H1 (cell line): ENCODE measurements at regions not wholly inside any gene's neighbourhood (a gene's known extent, or its start where the extent isn't known, plus 50 kb on each side); places are given as distances from the start of the nearest gene placed in this dataset.

Source experiments
- CTCF ChIA-PET: fragments of 300-600 bp; sonication (Branson Sonifier 250); formaldehyde crosslinking; loops from one replicate; lab custom pipeline; 2021; ENCODE audit not compliant: partially characterized antibody; lab: Charles Lee
- POLR2A ChIA-PET: fragments of 300-600 bp; sonication (Branson Sonifier 250); formaldehyde crosslinking; loops from one replicate; lab custom pipeline; 2021; ENCODE audit warnings: inconsistent platforms; ENCODE audit not compliant: partially characterized antibody; lab: Charles Lee
- DNase-seq, 2 experiments: peaks; one replicate each; pipeline versions ENCODE4 v3.0.0 to v3.0.0-alpha.2; 2010 to 2022; ENCODE audit warnings: low spot score in 2 of 2, low read depth in 1 of 2, mixed read lengths in 1 of 2
- FAIRE-seq: peaks from 2 replicates; lab custom pipeline; 2011; peaks lifted over from hg19 to GRCh38; lab: Jason Lieb, UNC
- H2AFZ ChIP-seq: 2 replicates; pipeline ENCODE4 v1.8.1; 2012; ENCODE audit warnings: low read length, inconsistent platforms
- H2AK5ac ChIP-seq: 2 replicates; pipeline ENCODE4 v1.6.1; 2013; ENCODE audit warnings: low read depth, low read length
- H2BK120ac ChIP-seq: replicated peaks from 2 replicates; pipeline ENCODE3; 2013; ENCODE audit warnings: low read depth, low read length, inconsistent platforms
- H2BK12ac ChIP-seq: 2 replicates; pipeline ENCODE4 v1.6.1; 2013; ENCODE audit warnings: low read depth, low read length
- H2BK15ac ChIP-seq: 2 replicates; pipeline ENCODE4 v1.6.1; 2013; ENCODE audit warnings: low read length
- H2BK20ac ChIP-seq: 2 replicates; pipeline ENCODE4 v1.6.1; 2013; ENCODE audit warnings: low read length
- H2BK5ac ChIP-seq: 2 replicates; pipeline ENCODE4 v1.6.1; 2013; ENCODE audit warnings: low read depth, low read length
- H3K14ac ChIP-seq: 2 replicates; pipeline ENCODE4 v1.6.1; 2013; ENCODE audit warnings: inconsistent platforms; ENCODE audit not compliant: insufficient read length
- H3K18ac ChIP-seq: 2 replicates; pipeline ENCODE4 v1.6.1; 2013; ENCODE audit warnings: low read length; ENCODE audit errors: extremely low read depth
- H3K23ac ChIP-seq: 2 replicates; pipeline ENCODE4 v1.6.1; 2013; ENCODE audit warnings: inconsistent platforms; ENCODE audit not compliant: insufficient read length
- H3K23me2 ChIP-seq: 2 replicates; pipeline ENCODE4 v1.6.1; 2013; ENCODE audit warnings: low read depth, low read length
- H3K27ac ChIP-seq: 2 replicates; pipeline ENCODE4 v1.6.1; 2011; ENCODE audit warnings: low read depth, low read length, inconsistent platforms
- H3K27me3 ChIP-seq, 4 experiments: replicated peaks in 1 of 4; 1 replicate in 1 of 4; 2 replicates in 3 of 4; pipeline versions ENCODE4 v1.6.1 to v1.8.1; 2011 to 2013; ENCODE audit warnings: low read length in 3 of 4, mild to moderate bottlenecking in 3 of 4, inconsistent platforms in 2 of 4, mixed read lengths in 2 of 4, moderate library complexity in 1 of 4; ENCODE audit not compliant: control insufficient read depth in 3 of 4, insufficient read depth in 3 of 4; ENCODE audit errors: extremely low read depth in 1 of 4
- H3K36me3 ChIP-seq, 4 experiments: 2 replicates each; pipeline versions ENCODE4 v1.6.1 to v1.8.1; 2011 to 2013; ENCODE audit warnings: mild to moderate bottlenecking in 4 of 4, low read length in 3 of 4, moderate library complexity in 2 of 4, control low read depth in 1 of 4, inconsistent platforms in 1 of 4; ENCODE audit not compliant: insufficient read depth in 4 of 4, control insufficient read depth in 2 of 4
- H3K4ac ChIP-seq: replicated peaks from 2 replicates; pipeline ENCODE3; 2013; ENCODE audit warnings: low read length, low read depth, mixed read lengths, inconsistent platforms; ENCODE audit not compliant: insufficient read length
- H3K4me1 ChIP-seq, 4 experiments: replicated peaks in 1 of 4; 1 replicate in 1 of 4; 2 replicates in 3 of 4; pipeline versions ENCODE4 v1.6.1 to v1.8.1; 2011 to 2013; ENCODE audit warnings: low read length in 3 of 4, inconsistent platforms in 2 of 4, mixed read lengths in 1 of 4; ENCODE audit not compliant: insufficient read depth in 4 of 4, control insufficient read depth in 3 of 4
- H3K4me2 ChIP-seq, 2 experiments: 2 replicates each; pipeline versions ENCODE4 v1.6.1 to v1.8.1; 2011 to 2013; ENCODE audit warnings: low read depth in 2 of 2, low read length in 2 of 2, control low read depth in 1 of 2, inconsistent platforms in 1 of 2, mild to moderate bottlenecking in 1 of 2; ENCODE audit not compliant: insufficient read depth in 1 of 2
- H3K4me3 ChIP-seq, 4 experiments: fragments of 200-600, 300-600 bp in 1 of 4; sonication (generic), shearing (Covaris generic), sonication (Bioruptor Twin) in 1 of 4; 2 replicates each; pipeline versions ENCODE4 v1.5.1 to v1.8.1; 2011 to 2016; ENCODE audit warnings: low read length in 4 of 4, low read depth in 3 of 4, control low read depth in 2 of 4, inconsistent platforms in 2 of 4, mild to moderate bottlenecking in 2 of 4, mixed read lengths in 1 of 4, moderate library complexity in 1 of 4; ENCODE audit not compliant: insufficient read depth in 2 of 4; ENCODE audit errors: extremely low read depth in 1 of 4
- H3K56ac ChIP-seq: replicated peaks from 2 replicates; pipeline ENCODE3; 2013; ENCODE audit warnings: low read depth, mild to moderate bottlenecking, mixed read lengths, low read length, inconsistent platforms; ENCODE audit not compliant: insufficient read length
- H3K79me1 ChIP-seq: 2 replicates; pipeline ENCODE4 v1.6.1; 2013; ENCODE audit warnings: low read depth, low read length, control low read depth
- H3K79me2 ChIP-seq, 2 experiments: 2 replicates each; pipeline versions ENCODE4 v1.6.1 to v1.8.1; 2012 to 2013; ENCODE audit warnings: low read length in 2 of 2, mild to moderate bottlenecking in 2 of 2, inconsistent platforms in 1 of 2; ENCODE audit not compliant: insufficient read depth in 2 of 2, control insufficient read depth in 1 of 2
- H3K9ac ChIP-seq, 4 experiments: replicated peaks in 1 of 4; 1 replicate in 1 of 4; 2 replicates in 3 of 4; pipeline versions ENCODE4 v1.6.1 to v1.8.1; 2011 to 2013; ENCODE audit warnings: low read depth in 3 of 4, low read length in 3 of 4, control low read depth in 2 of 4, mild to moderate bottlenecking in 2 of 4, moderate library complexity in 2 of 4, inconsistent platforms in 1 of 4; ENCODE audit errors: extremely low read depth in 1 of 4
- H3K9me3 ChIP-seq, 2 experiments: 2 replicates each; pipeline versions ENCODE4 v1.6.1 to v1.8.1; 2012 to 2013; ENCODE audit warnings: mild to moderate bottlenecking in 2 of 2, moderate library complexity in 2 of 2, control low read depth in 1 of 2, inconsistent platforms in 1 of 2, low read depth in 1 of 2, low read length in 1 of 2, mixed read lengths in 1 of 2; ENCODE audit not compliant: insufficient read depth in 2 of 2
- H4K20me1 ChIP-seq, 2 experiments: replicated peaks in 1 of 2; 2 replicates each; pipeline versions ENCODE3 to v1.8.1; 2011 to 2013; ENCODE audit warnings: inconsistent platforms in 2 of 2, low read length in 2 of 2, mild to moderate bottlenecking in 1 of 2; ENCODE audit not compliant: insufficient read depth in 2 of 2, control insufficient read depth in 1 of 2
- H4K5ac ChIP-seq: 2 replicates; pipeline ENCODE4 v1.6.1; 2013; ENCODE audit warnings: low read length, low read depth, mixed read lengths, inconsistent platforms; ENCODE audit not compliant: insufficient read length
- H4K8ac ChIP-seq: 2 replicates; pipeline ENCODE4 v1.8.0; 2013; ENCODE audit warnings: mild to moderate bottlenecking, moderate library complexity, low read length, inconsistent platforms; ENCODE audit not compliant: insufficient read depth; ENCODE audit errors: extremely low read depth
- H4K91ac ChIP-seq: replicated peaks from 2 replicates; pipeline ENCODE3; 2013; ENCODE audit warnings: low read length, mixed read lengths, inconsistent platforms; ENCODE audit not compliant: insufficient read length
- HDAC2 ChIP-seq, 2 experiments: fragments of 300-600 bp in 1 of 2; sonication (generic) in 1 of 2; IDR thresholded peaks; 2 replicates each; pipeline ENCODE4 v1.6.1; 2011 to 2012; ENCODE audit warnings: low read depth in 2 of 2, low read length in 2 of 2, mild to moderate bottlenecking in 2 of 2, moderate library complexity in 2 of 2, borderline replicate concordance in 1 of 2, inconsistent platforms in 1 of 2
- WGBS, 2 experiments: shearing (Covaris generic) in 1 of 2; methylation state at CpG; one replicate each; pipeline versions ENCODE4 v1.1.6 to v1.1.7; 2013 to 2015; ENCODE audit warnings: low lambda C conversion rate in 2 of 2, mixed read lengths in 2 of 2, inconsistent platforms in 1 of 2, low coverage in 1 of 2, missing lambda C conversion rate in 1 of 2; ENCODE audit not compliant: insufficient replicate concordance in 2 of 2, insufficient coverage in 1 of 2, insufficient read length in 1 of 2; ENCODE audit errors: extremely low coverage in 1 of 2, missing lambda C conversion rate in 1 of 2; 5-methylcytosine and 5-hydroxymethylcytosine counted together

DNA sequence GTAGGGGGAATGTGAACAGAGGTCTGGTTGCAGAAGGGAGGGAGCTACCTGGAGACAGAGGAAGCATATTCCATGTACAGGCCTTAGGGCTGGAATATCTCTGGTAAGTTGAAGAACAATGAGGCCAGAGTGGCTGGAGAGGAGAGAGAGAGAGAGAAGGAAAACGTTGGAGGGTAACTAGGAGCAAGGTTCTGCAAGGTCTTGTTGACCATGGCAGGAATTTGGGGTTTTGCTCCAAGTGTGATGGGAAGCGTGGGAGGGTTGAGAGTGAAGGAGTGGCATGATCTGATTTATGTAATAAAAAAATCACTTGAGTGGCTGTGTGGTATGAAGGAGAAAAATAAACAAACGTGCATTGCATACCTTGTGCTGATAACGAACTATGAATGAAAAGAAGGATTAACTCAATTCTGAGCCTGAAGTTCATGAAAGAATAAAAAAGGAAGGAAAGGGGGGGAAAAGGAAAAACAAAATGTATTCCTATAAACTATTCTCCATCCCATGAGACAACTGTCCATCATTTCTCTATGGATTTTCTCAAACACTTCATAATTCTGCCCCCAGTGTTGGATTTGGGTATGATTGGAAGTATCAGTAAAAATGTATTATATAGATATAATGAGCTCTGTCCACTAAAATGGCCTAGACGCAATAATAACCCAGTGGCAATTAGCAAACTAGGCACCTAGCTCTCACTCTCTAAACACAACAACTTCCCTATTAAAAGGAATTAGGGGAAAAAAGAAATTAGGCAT lies 59.7 kb upstream of the PMAIP1 start:
- Histone ChIP-seq H3K4ac (no peak overlapping the region), H3K23me2 (0 out of 2 replicates have a peak, but pooled peaks cover 1% of the 10 kb centered on the region), H3K36me3 (no peaks in the 10 kb centered on the region), H4K91ac (no peak overlapping the region), H3K4me2 (no peak overlapping the region), H3K27me3 (no peaks in the 10 kb centered on the region), H3K14ac (no peak overlapping the region), H3K23ac (no peak overlapping the region), H4K5ac (no peak overlapping the region), H3K18ac (peak overlapping the region; percentile 13; the same call in 1 of the 2 replicates), H3K4me1 (peaks cover 0 to 9% (median 3%) of the 10 kb centered on the region in 4 experiments; a peak in 4 of 7 replicates), H3K4me3 (no peak overlapping the region), H2BK20ac (0 out of 2 replicates have a peak overlapping the region, but pooled peaks have one; percentile 80), H4K20me1 (no peaks in the 10 kb centered on the region), H2AK5ac (no peak overlapping the region), H3K9ac (no peak overlapping the region), H4K8ac (no peak overlapping the region), H2BK5ac (no peak overlapping the region), H2BK15ac (no peak overlapping the region; the same call in 1 of the 2 replicates), H3K27ac (no peak overlapping the region), H3K79me1 (no peaks in the 10 kb centered on the region), H3K79me2 (no peaks in the 10 kb centered on the region), H2BK120ac (peak overlapping the region; percentile 78), H2AFZ (no peak overlapping the region), H3K56ac (no peak overlapping the region), H3K9me3 (no peaks in the 10 kb centered on the region), H2BK12ac (no peak overlapping the region)
- FAIRE-seq = no peak
- 97% methylated on average over 5 of the region's 5 CpGs; no CpG with 5 or more reads in 1 of the 2 experiments for WGBS, 2 experiments
- no peak for TF ChIP-seq HDAC2 (IDR thresholded peaks at IDR 0.05; ENCODE audit: borderline replicate concordance in 1 of 2, low read depth in 2 of 2, low read length in 2 of 2)
- DNase-seq = no peak
- CTCF ChIA-PET = interaction anchor here (0.7 to 7.1 kb wide), 11 partner anchors 17 to 552 kb away, joined by 3 to 40 read pairs (median 3); no protein-coding TSS in a partner anchor
- POLR2A ChIA-PET = interaction anchor here (1.0 to 6.8 kb wide), 3 partner anchors 23 to 59 kb away, joined by 3 to 69 read pairs (median 28); partner anchors contain the start of gene PMAIP1
